GM18867 (cell line): ENCODE measurements at regions not wholly inside any gene's neighbourhood (a gene's known extent, or its start where the extent isn't known, plus 50 kb on each side); places are given as distances from the start of the nearest gene placed in this dataset.

ENCODE experiments used
- ATAC-seq: cut with Tn5 transposase; IDR thresholded peaks from one replicate; pipeline ENCODE4 v1.9.1; 2021; ENCODE audit warnings: mild to moderate bottlenecking, moderate library complexity; ENCODE audit not compliant: unreplicated experiment

- no peak for ATAC-seq
These were observed 715.9 kb upstream of the RBFOX1 start for GRCh38 chr16:6616746-6617145.

- no peak for ATAC-seq
These were observed 717.0 kb upstream of the RBFOX1 start for GRCh38 chr16:6615636-6616035.

- no peak for ATAC-seq
These were observed 721.1 kb upstream of the RBFOX1 start for GRCh38 chr16:6611535-6611934.

GRCh38 chr16:6605490-6605889 is 727.2 kb upstream of the RBFOX1 start:
- no peak for ATAC-seq

GRCh38 chr16:6603780-6604325 is 728.8 kb upstream of the RBFOX1 start:
- ATAC-seq = no peak

- ATAC-seq = no peak
These were observed 730.2 kb upstream of the RBFOX1 start for GRCh38 chr16:6602405-6602804.

GRCh38 chr16:6600167-6600566 is 732.5 kb upstream of the RBFOX1 start:
- no peak for ATAC-seq

GRCh38 chr16:6593799-6594198 is 738.8 kb upstream of the RBFOX1 start:
- ATAC-seq = no peak

- ATAC-seq = no peak
These were observed 756.0 kb upstream of the RBFOX1 start for GRCh38 chr16:6576606-6577005.

GRCh38 chr16:6576113-6576512 is 756.5 kb upstream of the RBFOX1 start:
- ATAC-seq = no peak

- ATAC-seq = no peak
These were observed 758.5 kb upstream of the RBFOX1 start for GRCh38 chr16:6574146-6574545.

- no peak for ATAC-seq
These were observed 759.1 kb upstream of the RBFOX1 start for GRCh38 chr16:6573577-6573976.

GRCh38 chr16:6571044-6571443 is 761.6 kb upstream of the RBFOX1 start:
- no peak for ATAC-seq

- ATAC-seq = no peak
These were observed 762.1 kb upstream of the RBFOX1 start for GRCh38 chr16:6570530-6570929.

- no peak for ATAC-seq
These were observed 769.7 kb upstream of the RBFOX1 start for GRCh38 chr16:6562986-6563385.

- ATAC-seq = no peak
These were observed 772.1 kb upstream of the RBFOX1 start for GRCh38 chr16:6560306-6561100.

GRCh38 chr16:6558661-6559060 is 774.0 kb upstream of the RBFOX1 start:
- no peak for ATAC-seq

GRCh38 chr16:6558126-6558525 is 774.5 kb upstream of the RBFOX1 start:
- no peak for ATAC-seq

GRCh38 chr16:6557353-6558023 is 775.2 kb upstream of the RBFOX1 start:
- no peak for ATAC-seq

GRCh38 chr16:6549415-6549814 is 783.2 kb upstream of the RBFOX1 start:
- no peak for ATAC-seq

GRCh38 chr16:6548507-6548906 is 784.1 kb upstream of the RBFOX1 start:
- ATAC-seq = no peak

GRCh38 chr16:6547131-6547530 is 785.5 kb upstream of the RBFOX1 start:
- ATAC-seq = no peak
